ENCODE measurements at regions not wholly inside any gene's neighbourhood (a gene's known extent, or its start where the extent isn't known, plus 50 kb on each side); places are given as distances from the start of the nearest gene placed in this dataset.
"Not testable (repeated sequence)": the region's sequence is repeated elsewhere in the genome, so short reads cannot be mapped to it uniquely, and the experiment has no call there.

- no peak for DNase-seq
Observed at GRCh38 chr6:137787016-137787415, 80.0 kb upstream of the TNFAIP3 start.

GRCh38 chr6:137788248-137788647 is 78.8 kb upstream of the TNFAIP3 start:
- DNase-seq: no peak

- DNase-seq: peak; percentile 34
Observed at GRCh38 chr6:137791281-137792159, 75.5 kb upstream of the TNFAIP3 start.

GRCh38 chr6:137792160-137793033 is 74.7 kb upstream of the TNFAIP3 start:
- peak; percentile 40 for DNase-seq

- DNase-seq: no peak
Observed at GRCh38 chr6:137793805-137794515, 73.1 kb upstream of the TNFAIP3 start.

GRCh38 chr6:137794516-137795201 is 72.4 kb upstream of the TNFAIP3 start:
- no peak for DNase-seq

GRCh38 chr6:137795501-137795900 is 71.6 kb upstream of the TNFAIP3 start:
- DNase-seq: no peak

GRCh38 chr6:137798261-137798660 is 68.8 kb upstream of the TNFAIP3 start:
- DNase-seq: no peak

- peak; percentile 51 for DNase-seq
Observed at GRCh38 chr6:137798846-137799245, 68.2 kb upstream of the TNFAIP3 start.

GRCh38 chr6:137799950-137800568 is 67.0 kb upstream of the TNFAIP3 start:
- DNase-seq: peak; percentile 89

- no peak for DNase-seq
Observed at GRCh38 chr6:137800762-137801161, 66.3 kb upstream of the TNFAIP3 start.

GRCh38 chr6:137801352-137802114 is 65.5 kb upstream of the TNFAIP3 start:
- no peak for DNase-seq

- no peak for DNase-seq
Observed at GRCh38 chr6:137802408-137803182, 64.5 kb upstream of the TNFAIP3 start.

GRCh38 chr6:137804637-137805036 is 62.4 kb upstream of the TNFAIP3 start:
- no peak for DNase-seq

GRCh38 chr6:137805622-137806021 is 61.4 kb upstream of the TNFAIP3 start:
- no peak for DNase-seq

- DNase-seq: no peak
Observed at GRCh38 chr6:137806914-137807682, 60.0 kb upstream of the TNFAIP3 start.

- no peak for DNase-seq
Observed at GRCh38 chr6:137808191-137808590, 58.9 kb upstream of the TNFAIP3 start.

GRCh38 chr6:137808836-137809315 is 58.2 kb upstream of the TNFAIP3 start:
- no peak for DNase-seq

- DNase-seq: not testable (repeated sequence)
Observed at GRCh38 chr6:137809895-137810553, 57.0 kb upstream of the TNFAIP3 start.

All from CD4-positive, alpha-beta T cell treated with Interleukin-12 subunit alpha and Interleukin-12 subunit beta, for 1 hour (primary cell).